ENCODE measurements at regions not wholly inside any gene's neighbourhood (a gene's known extent, or its start where the extent isn't known, plus 50 kb on each side); places are given as distances from the start of the nearest gene placed in this dataset.

- intact Hi-C loops (cut with DNase I) = no loop called here
- DNase-seq (ENCODE audit: missing footprints) (no peak), ATAC-seq (no peak)
Observed at GRCh38 chr6:66948106-66948505, 1241.1 kb upstream of the EYS start.

- no peak for ATAC-seq
- no peak for DNase-seq (ENCODE audit: missing footprints)
- intact Hi-C loops (cut with DNase I) = no loop called here
Observed at GRCh38 chr6:66940003-66940402, 1233.0 kb upstream of the EYS start.

GRCh38 chr6:66937180-66937579, 1230.2 kb upstream of the EYS start:
- DNase-seq (ENCODE audit: missing footprints) (no peak), ATAC-seq (no peak)
- intact Hi-C loops (cut with DNase I) = no loop called here

- DNase-seq (ENCODE audit: missing footprints) = no peak
Observed at GRCh38 chr6:66935612-66936011, 1228.6 kb upstream of the EYS start.

GRCh38 chr6:66931787-66932186, 1224.8 kb upstream of the EYS start:
- no peak for DNase-seq (ENCODE audit: missing footprints)
- intact Hi-C loops (cut with DNase I) = no loop called here
- ATAC-seq = no peak

More at GRCh38 chr6:66935612-66936011, 1228.6 kb upstream of the EYS start:
- ATAC-seq = no peak
- intact Hi-C loops (cut with DNase I) = no loop called here

- DNase-seq (ENCODE audit: missing footprints) (no peak), ATAC-seq (no peak)
Observed at GRCh38 chr6:66930559-66931290, 1223.7 kb upstream of the EYS start.

GRCh38 chr6:66926060-66926459, 1219.0 kb upstream of the EYS start:
- ATAC-seq = no peak
- intact Hi-C loops (cut with DNase I) = no loop called here
- DNase-seq (ENCODE audit: missing footprints) = no peak

More at GRCh38 chr6:66930559-66931290, 1223.7 kb upstream of the EYS start:
- intact Hi-C loops (cut with DNase I) = no loop called here

- intact Hi-C loops (cut with DNase I) = no loop called here
- no peak for DNase-seq (ENCODE audit: missing footprints)
- no peak for ATAC-seq
Observed at GRCh38 chr6:66913657-66914056, 1206.6 kb upstream of the EYS start.

- DNase-seq (ENCODE audit: missing footprints) (no peak), ATAC-seq (no peak)
- intact Hi-C loops (cut with DNase I) = no loop called here
Observed at GRCh38 chr6:66902457-66902856, 1195.4 kb upstream of the EYS start.

GRCh38 chr6:66900133-66901083, 1193.4 kb upstream of the EYS start:
- intact Hi-C loops (cut with DNase I) = no loop called here
- ATAC-seq = no peak
- DNase-seq (ENCODE audit: missing footprints) = no peak

GRCh38 chr6:66897576-66897975, 1190.5 kb upstream of the EYS start:
- ATAC-seq (peak; percentile 26), DNase-seq (ENCODE audit: missing footprints) (no peak)
- intact Hi-C loops (cut with DNase I) = no loop called here

GRCh38 chr6:66896415-66896814, 1189.4 kb upstream of the EYS start:
- ATAC-seq = no peak
- DNase-seq (ENCODE audit: missing footprints) = no peak
- intact Hi-C loops (cut with DNase I) = no loop called here

- ATAC-seq (no peak), DNase-seq (ENCODE audit: missing footprints) (no peak)
- intact Hi-C loops (cut with DNase I) = no loop called here
Observed at GRCh38 chr6:66883453-66883852, 1176.4 kb upstream of the EYS start.

GRCh38 chr6:66866801-66867200, 1159.8 kb upstream of the EYS start:
- ATAC-seq (no peak), DNase-seq (ENCODE audit: missing footprints) (no peak)
- intact Hi-C loops (cut with DNase I) = no loop called here

- ATAC-seq = no peak
- no peak for DNase-seq (ENCODE audit: missing footprints)
- intact Hi-C loops (cut with DNase I) = no loop called here
Observed at GRCh38 chr6:66865771-66866170, 1158.7 kb upstream of the EYS start.

GRCh38 chr6:66861007-66861541, 1154.0 kb upstream of the EYS start:
- intact Hi-C loops (cut with DNase I) = no loop called here
- ATAC-seq (peak; percentile 74), DNase-seq (ENCODE audit: missing footprints) (no peak)

- DNase-seq (ENCODE audit: missing footprints) = no peak
- intact Hi-C loops (cut with DNase I) = no loop called here
- no peak for ATAC-seq
Observed at GRCh38 chr6:66860328-66860727, 1153.3 kb upstream of the EYS start.

GRCh38 chr6:66858196-66858595, 1151.2 kb upstream of the EYS start:
- intact Hi-C loops (cut with DNase I) = no loop called here
- no peak for ATAC-seq
- no peak for DNase-seq (ENCODE audit: missing footprints)

GRCh38 chr6:66854014-66854413, 1147.0 kb upstream of the EYS start:
- ATAC-seq (no peak), DNase-seq (ENCODE audit: missing footprints) (no peak)
- intact Hi-C loops (cut with DNase I) = no loop called here

- peak; percentile 44 for ATAC-seq
- DNase-seq (ENCODE audit: missing footprints) = no peak
- intact Hi-C loops (cut with DNase I) = no loop called here
Observed at GRCh38 chr6:66851930-66852329, 1144.9 kb upstream of the EYS start.

All from Right ventricle myocardium inferior (tissue), 1 donor.